ENCODE measurements at regions not wholly inside any gene's neighbourhood (a gene's known extent, or its start where the extent isn't known, plus 50 kb on each side); places are given as distances from the start of the nearest gene placed in this dataset.

- TF ChIP-seq POLR2AphosphoS5 (IDR thresholded peaks at IDR 0.05; ENCODE audit: low read depth, low read length) (no peak), POLR2A (IDR thresholded peaks at IDR 0.05; ENCODE audit: low read depth, low read length) (no peak)
These were observed 621.6 kb upstream of the GOT2 start for GRCh38 chr16:59355704-59356103.

Measured in GM12892 (cell line).